Neural progenitor cell (in vitro differentiated cells): ENCODE measurements at regions not wholly inside any gene's neighbourhood (a gene's known extent, or its start where the extent isn't known, plus 50 kb on each side); places are given as distances from the start of the nearest gene placed in this dataset.

Experiments
- DNase-seq: peaks from one replicate; pipeline ENCODE4 v3.0.0-alpha.2; 2016; ENCODE audit warnings: low spot score
- H2AFZ ChIP-seq: fragments of 200-600 bp; sonication (generic); replicated peaks from 2 replicates; pipeline ENCODE4 v1.6.1; 2016; ENCODE audit warnings: antibody characterized with exemption
- H3F3A ChIP-seq: fragments of 200-600 bp; sonication (generic); 2 replicates; pipeline ENCODE4 v1.6.1; 2016; ENCODE audit warnings: antibody characterized with exemption, low read depth
- H3K27ac ChIP-seq: fragments of 200-600 bp; sonication (generic); 2 replicates; pipeline ENCODE4 v1.5.1; 2016; ENCODE audit warnings: mild to moderate bottlenecking
- H3K27me3 ChIP-seq: fragments of 200-600 bp; sonication (generic); 2 replicates; pipeline ENCODE4 v1.6.1; 2016; ENCODE audit warnings: mild to moderate bottlenecking, moderate library complexity
- H3K36me3 ChIP-seq: fragments of 200-600 bp; sonication (generic); 2 replicates; pipeline ENCODE4 v1.5.1; 2016
- H3K4me1 ChIP-seq: fragments of 200-600 bp; sonication (generic); 2 replicates; pipeline ENCODE4 v1.6.1; 2016; ENCODE audit warnings: mixed run types
- H3K4me2 ChIP-seq: fragments of 200-600 bp; sonication (generic); 2 replicates; pipeline ENCODE4 v1.6.1; 2016
- H3K4me3 ChIP-seq: fragments of 200-600 bp; sonication (generic); 2 replicates; pipeline ENCODE4 v1.5.1; 2016
- H3K79me2 ChIP-seq: fragments of 200-600 bp; sonication (generic); 2 replicates; pipeline ENCODE4 v1.6.1; 2016; ENCODE audit warnings: low read depth
- H3K9ac ChIP-seq: fragments of 200-600 bp; sonication (generic); 2 replicates; pipeline ENCODE4 v1.6.1; 2016
- H3K9me3 ChIP-seq: fragments of 200-600 bp; sonication (generic); 2 replicates; pipeline ENCODE4 v1.5.1; 2016; ENCODE audit warnings: low read depth
- H4K20me1 ChIP-seq: fragments of 200-600 bp; sonication (generic); 2 replicates; pipeline ENCODE4 v1.6.1; 2016; ENCODE audit warnings: low read depth
- H3K27ac Mint-ChIP-seq: 3 replicates; pipeline ENCODE4 v1.8.0; 2021; ENCODE audit warnings: mixed read lengths
- H3K27me3 Mint-ChIP-seq: 2 replicates; pipeline ENCODE4 v1.8.0; 2022; ENCODE audit warnings: low read depth, mild to moderate bottlenecking, inconsistent platforms, moderate library complexity, mixed read lengths; ENCODE audit not compliant: insufficient read depth
- H3K36me3 Mint-ChIP-seq: 3 replicates; pipeline ENCODE4 v1.8.0; 2021; ENCODE audit warnings: mixed read lengths
- H3K4me1 Mint-ChIP-seq: 3 replicates; pipeline ENCODE4 v1.8.0; 2021; ENCODE audit warnings: mixed read lengths
- H3K4me3 Mint-ChIP-seq: 3 replicates; pipeline ENCODE4 v1.8.0; 2021; ENCODE audit warnings: mild to moderate bottlenecking, moderate library complexity, mixed read lengths
- H3K9me3 Mint-ChIP-seq: 3 replicates; pipeline ENCODE4 v1.8.0; 2020; ENCODE audit warnings: mixed read lengths
- EZH2 ChIP-seq: fragments of 200-600 bp; sonication (generic); IDR thresholded peaks from 2 replicates; pipeline ENCODE4 v1.6.1; 2017; ENCODE audit warnings: antibody characterized with exemption, mild to moderate bottlenecking, moderate library complexity
- EZH2phosphoT487 ChIP-seq: fragments of 200-600 bp; sonication (generic); IDR thresholded peaks from 2 replicates; pipeline ENCODE4 v1.6.1; 2017; ENCODE audit warnings: antibody characterized with exemption
- TF ChIP-seq, protein P1 (sequence below): fragments of 200-600 bp; sonication (generic); IDR thresholded peaks from 2 replicates; pipeline ENCODE4 v1.5.1; 2017; ENCODE audit warnings: antibody characterized with exemption, mild to moderate bottlenecking

DNA sequence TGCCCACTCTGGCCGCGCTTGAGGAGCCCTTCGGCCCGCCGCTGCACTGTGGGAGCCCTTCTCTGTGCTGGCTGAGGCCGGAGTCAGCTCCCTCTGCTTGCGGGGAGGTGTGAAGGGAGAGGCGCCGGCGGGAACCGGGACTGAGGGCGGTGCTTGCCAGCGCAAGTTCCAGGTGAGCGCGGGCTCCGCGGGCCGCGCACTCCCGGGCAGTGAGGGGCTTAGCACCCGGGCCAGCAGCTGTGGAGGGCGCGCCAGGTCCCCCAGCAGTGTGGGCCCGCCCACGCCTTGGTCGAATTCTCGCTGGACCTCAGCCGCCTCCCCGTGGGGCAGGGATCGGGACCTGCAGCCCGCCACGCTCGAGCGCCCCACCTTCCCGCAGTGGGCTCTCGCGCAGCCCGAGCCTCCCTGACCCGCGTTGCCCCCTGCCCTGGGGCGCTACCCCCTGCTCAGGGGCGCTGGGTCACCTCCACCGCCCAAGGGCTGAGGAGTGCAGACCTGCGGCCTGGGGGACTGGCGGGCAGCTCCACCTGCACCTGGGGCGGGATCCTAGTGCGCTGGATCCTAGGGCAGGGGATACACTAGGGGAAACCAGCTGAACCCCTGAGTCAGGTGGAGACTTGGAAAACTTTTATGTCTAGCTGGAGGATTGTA lies 97.3 kb downstream of the CD8B2 start:
- H3K4me1 Mint-ChIP-seq = peaks cover 24% of the 10 kb centered on the region
- no peaks in the 10 kb centered on the region for H3K9me3 ChIP-seq
- H3K4me1 ChIP-seq = no peaks in the 10 kb centered on the region
- peaks cover 50% of the 10 kb centered on the region for H3K27me3 ChIP-seq
- peaks cover 5% of the 10 kb centered on the region for H3K27me3 Mint-ChIP-seq
- H2AFZ ChIP-seq = no peak overlapping the region
- H4K20me1 ChIP-seq = no peaks in the 10 kb centered on the region
- no peak overlapping the region for H3K4me3 Mint-ChIP-seq
- DNase-seq = no peak
- no peak overlapping the region for H3K4me2 ChIP-seq
- no peak overlapping the region for H3K4me3 ChIP-seq
- no peak overlapping the region for H3K9ac ChIP-seq
- no peaks in the 10 kb centered on the region for H3K36me3 ChIP-seq
- H3K9me3 Mint-ChIP-seq = peaks cover 2% of the 10 kb centered on the region
- TF ChIP-seq EZH2phosphoT487 (no peak), EZH2 (no peak)
- TF ChIP-seq, protein P1, sequence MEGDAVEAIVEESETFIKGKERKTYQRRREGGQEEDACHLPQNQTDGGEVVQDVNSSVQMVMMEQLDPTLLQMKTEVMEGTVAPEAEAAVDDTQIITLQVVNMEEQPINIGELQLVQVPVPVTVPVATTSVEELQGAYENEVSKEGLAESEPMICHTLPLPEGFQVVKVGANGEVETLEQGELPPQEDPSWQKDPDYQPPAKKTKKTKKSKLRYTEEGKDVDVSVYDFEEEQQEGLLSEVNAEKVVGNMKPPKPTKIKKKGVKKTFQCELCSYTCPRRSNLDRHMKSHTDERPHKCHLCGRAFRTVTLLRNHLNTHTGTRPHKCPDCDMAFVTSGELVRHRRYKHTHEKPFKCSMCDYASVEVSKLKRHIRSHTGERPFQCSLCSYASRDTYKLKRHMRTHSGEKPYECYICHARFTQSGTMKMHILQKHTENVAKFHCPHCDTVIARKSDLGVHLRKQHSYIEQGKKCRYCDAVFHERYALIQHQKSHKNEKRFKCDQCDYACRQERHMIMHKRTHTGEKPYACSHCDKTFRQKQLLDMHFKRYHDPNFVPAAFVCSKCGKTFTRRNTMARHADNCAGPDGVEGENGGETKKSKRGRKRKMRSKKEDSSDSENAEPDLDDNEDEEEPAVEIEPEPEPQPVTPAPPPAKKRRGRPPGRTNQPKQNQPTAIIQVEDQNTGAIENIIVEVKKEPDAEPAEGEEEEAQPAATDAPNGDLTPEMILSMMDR = no peak
- no peaks in the 10 kb centered on the region for H3K79me2 ChIP-seq
- H3K27ac ChIP-seq = no peak overlapping the region
- H3K36me3 Mint-ChIP-seq = no peaks in the 10 kb centered on the region
- no peak overlapping the region for H3K27ac Mint-ChIP-seq
- H3F3A ChIP-seq = no peaks in the 10 kb centered on the region

- H3K27me3 Mint-ChIP-seq = peaks cover 2% of the 10 kb centered on the region
- no peaks in the 10 kb centered on the region for H3F3A ChIP-seq
- no peak overlapping the region for H3K4me3 ChIP-seq
- H3K36me3 ChIP-seq = no peaks in the 10 kb centered on the region
- TF ChIP-seq, protein P1 = peak; percentile 58
- TF ChIP-seq EZH2phosphoT487 = no peak
- no peaks in the 10 kb centered on the region for H3K27me3 ChIP-seq
- peaks cover under 1% of the 10 kb centered on the region for H3K9me3 Mint-ChIP-seq
- peaks cover under 1% of the 10 kb centered on the region for H3K36me3 Mint-ChIP-seq
- peak; percentile 13 for DNase-seq
- H3K4me3 Mint-ChIP-seq = no peak overlapping the region
- H4K20me1 ChIP-seq = no peaks in the 10 kb centered on the region
- no peak overlapping the region for H3K27ac ChIP-seq
- H2AFZ ChIP-seq = peak overlapping the region; percentile 59
- no peaks in the 10 kb centered on the region for H3K4me1 Mint-ChIP-seq
- H3K79me2 ChIP-seq = no peaks in the 10 kb centered on the region
- no peak overlapping the region for H3K4me2 ChIP-seq
- no peaks in the 10 kb centered on the region for H3K9me3 ChIP-seq
- no peaks in the 10 kb centered on the region for H3K4me1 ChIP-seq
- H3K9ac ChIP-seq = no peak overlapping the region
- no peak overlapping the region for H3K27ac Mint-ChIP-seq
These were observed 109.7 kb downstream of the CD8B2 start for GRCh38 chr2:106596844-106597243.

DNA sequence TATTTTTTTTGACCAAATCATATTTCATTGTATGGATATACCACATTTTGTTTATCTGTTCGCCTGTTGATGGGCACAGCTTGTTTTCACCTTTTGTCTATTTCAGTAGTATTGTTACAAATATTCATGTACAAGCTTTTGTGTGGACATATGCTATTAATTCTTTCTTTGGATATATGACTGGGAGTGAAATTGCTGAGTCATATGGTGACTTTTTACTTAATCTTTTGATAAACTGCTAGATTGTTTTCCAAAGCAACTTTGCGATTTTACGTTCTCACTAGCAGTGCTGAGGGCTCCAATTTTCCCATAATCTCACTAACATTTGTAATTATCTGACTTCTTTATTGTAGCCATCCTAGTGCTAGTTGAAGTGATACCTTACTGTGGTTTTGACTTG lies 112.4 kb downstream of the CD8B2 start:
- Mint-ChIP-seq H3K4me1 (no peaks in the 10 kb centered on the region), H3K36me3 (no peaks in the 10 kb centered on the region), H3K4me3 (no peak overlapping the region), H3K27ac (no peak overlapping the region), H3K9me3 (no peaks in the 10 kb centered on the region), H3K27me3 (peaks cover 2% of the 10 kb centered on the region)
- Histone ChIP-seq H2AFZ (no peak overlapping the region), H3F3A (no peaks in the 10 kb centered on the region), H3K27ac (no peak overlapping the region), H3K9me3 (no peaks in the 10 kb centered on the region), H3K36me3 (no peaks in the 10 kb centered on the region), H3K4me3 (no peak overlapping the region), H4K20me1 (no peaks in the 10 kb centered on the region), H3K4me2 (no peak overlapping the region), H3K9ac (no peak overlapping the region), H3K79me2 (no peaks in the 10 kb centered on the region), H3K4me1 (no peaks in the 10 kb centered on the region), H3K27me3 (no peaks in the 10 kb centered on the region)
- TF ChIP-seq, protein P1 = no peak
- TF ChIP-seq EZH2 (no peak), EZH2phosphoT487 (no peak)
- no peak for DNase-seq
